ENCODE measurements at regions not wholly inside any gene's neighbourhood (a gene's known extent, or its start where the extent isn't known, plus 50 kb on each side); places are given as distances from the start of the nearest gene placed in this dataset.

DNA sequence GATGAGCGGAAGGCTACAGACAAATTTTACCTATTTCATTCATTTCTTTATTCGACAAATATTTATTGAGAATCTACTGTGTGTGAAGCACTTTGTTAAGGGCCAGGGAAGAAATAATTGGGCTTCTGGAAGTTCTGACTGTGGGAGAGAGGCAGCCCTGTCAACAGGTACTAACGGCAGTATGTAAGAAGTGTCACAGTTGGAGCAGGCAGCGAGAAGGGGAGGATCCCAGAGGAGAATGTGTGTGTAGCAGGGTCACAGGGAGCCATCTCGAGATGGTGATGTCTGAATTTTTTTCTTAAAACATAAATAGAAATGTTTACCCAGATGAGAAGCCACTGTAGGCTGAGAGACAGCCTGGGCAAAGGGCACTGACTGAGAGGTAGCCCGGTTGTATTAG lies 163.3 kb upstream of the SLC38A2 start:
- H3K4me3 ChIP-seq (ENCODE audit: low read depth in 2 of 2, low read length in 1 of 2): no peak overlapping the region
- no peaks in the 10 kb centered on the region for H3K9me3 ChIP-seq
- no peak overlapping the region for H2AFZ ChIP-seq (ENCODE audit: low read depth)
- no peak overlapping the region for H3K4me2 ChIP-seq
- H3K4me1 ChIP-seq (ENCODE audit: control insufficient read depth in 1 of 2, insufficient read depth in 2 of 2, low read depth in 1 of 2, low read length in 1 of 2): peaks cover 0 to 12% of the 10 kb centered on the region in 2 experiments; a peak in 2 of 4 replicates
- H3F3A ChIP-seq (replicated peaks; ENCODE audit: insufficient read depth): no peaks in the 10 kb centered on the region
- DNase-seq: no peak
- ChIA-PET POLR2A (no interaction called here), CTCF (no interaction called here)
- WGBS (ENCODE audit: low lambda C conversion rate): 74% methylated on average over 6 of the region's 6 CpGs
- H3K27me3 ChIP-seq (ENCODE audit: insufficient read depth): no peaks in the 10 kb centered on the region
- no peaks in the 10 kb centered on the region for H3K36me3 ChIP-seq (replicated peaks in 1 of 2; ENCODE audit: control insufficient read depth in 1 of 2, insufficient read depth in 2 of 2, low read length in 1 of 2)
- H3K79me2 ChIP-seq (ENCODE audit: insufficient read depth): no peaks in the 10 kb centered on the region
- H3K9ac ChIP-seq: no peak overlapping the region
- no peak overlapping the region for H3K27ac ChIP-seq (ENCODE audit: low read depth in 2 of 2, low read length in 1 of 2)
- H4K20me1 ChIP-seq (ENCODE audit: insufficient read depth): no peaks in the 10 kb centered on the region
- H3K9me2 ChIP-seq: no peaks in the 10 kb centered on the region
- TF ChIP-seq FOXM1 (IDR thresholded peaks at IDR 0.05; ENCODE audit: low read depth): no peak
- no peak for TF ChIP-seq NRF1 (IDR thresholded peaks at IDR 0.05; ENCODE audit: low read depth, low read length)
- TF ChIP-seq NFIC (IDR thresholded peaks at IDR 0.05; ENCODE audit: borderline replicate concordance): no peak
- no peak for TF ChIP-seq EZH2phosphoT487 (IDR thresholded peaks at IDR 0.05; ENCODE audit: borderline replicate concordance, low read depth)
- TF ChIP-seq TEAD4 (IDR thresholded peaks at IDR 0.05; ENCODE audit: borderline replicate concordance, insufficient read depth): no peak
- TF ChIP-seq, protein P1, sequence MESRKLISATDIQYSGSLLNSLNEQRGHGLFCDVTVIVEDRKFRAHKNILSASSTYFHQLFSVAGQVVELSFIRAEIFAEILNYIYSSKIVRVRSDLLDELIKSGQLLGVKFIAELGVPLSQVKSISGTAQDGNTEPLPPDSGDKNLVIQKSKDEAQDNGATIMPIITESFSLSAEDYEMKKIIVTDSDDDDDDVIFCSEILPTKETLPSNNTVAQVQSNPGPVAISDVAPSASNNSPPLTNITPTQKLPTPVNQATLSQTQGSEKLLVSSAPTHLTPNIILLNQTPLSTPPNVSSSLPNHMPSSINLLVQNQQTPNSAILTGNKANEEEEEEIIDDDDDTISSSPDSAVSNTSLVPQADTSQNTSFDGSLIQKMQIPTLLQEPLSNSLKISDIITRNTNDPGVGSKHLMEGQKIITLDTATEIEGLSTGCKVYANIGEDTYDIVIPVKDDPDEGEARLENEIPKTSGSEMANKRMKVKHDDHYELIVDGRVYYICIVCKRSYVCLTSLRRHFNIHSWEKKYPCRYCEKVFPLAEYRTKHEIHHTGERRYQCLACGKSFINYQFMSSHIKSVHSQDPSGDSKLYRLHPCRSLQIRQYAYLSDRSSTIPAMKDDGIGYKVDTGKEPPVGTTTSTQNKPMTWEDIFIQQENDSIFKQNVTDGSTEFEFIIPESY (IDR thresholded peaks at IDR 0.05; ENCODE audit: borderline replicate concordance, low read depth): no peak
- no peak for TF ChIP-seq SIN3A (IDR thresholded peaks at IDR 0.05; ENCODE audit: borderline replicate concordance, low read depth, low read length)
- TF ChIP-seq RXRA (IDR thresholded peaks at IDR 0.05; ENCODE audit: borderline replicate concordance, low read depth): no peak
- TF ChIP-seq RFX5 (IDR thresholded peaks at IDR 0.05; ENCODE audit: low read length): no peak
- TF ChIP-seq, protein P2, sequence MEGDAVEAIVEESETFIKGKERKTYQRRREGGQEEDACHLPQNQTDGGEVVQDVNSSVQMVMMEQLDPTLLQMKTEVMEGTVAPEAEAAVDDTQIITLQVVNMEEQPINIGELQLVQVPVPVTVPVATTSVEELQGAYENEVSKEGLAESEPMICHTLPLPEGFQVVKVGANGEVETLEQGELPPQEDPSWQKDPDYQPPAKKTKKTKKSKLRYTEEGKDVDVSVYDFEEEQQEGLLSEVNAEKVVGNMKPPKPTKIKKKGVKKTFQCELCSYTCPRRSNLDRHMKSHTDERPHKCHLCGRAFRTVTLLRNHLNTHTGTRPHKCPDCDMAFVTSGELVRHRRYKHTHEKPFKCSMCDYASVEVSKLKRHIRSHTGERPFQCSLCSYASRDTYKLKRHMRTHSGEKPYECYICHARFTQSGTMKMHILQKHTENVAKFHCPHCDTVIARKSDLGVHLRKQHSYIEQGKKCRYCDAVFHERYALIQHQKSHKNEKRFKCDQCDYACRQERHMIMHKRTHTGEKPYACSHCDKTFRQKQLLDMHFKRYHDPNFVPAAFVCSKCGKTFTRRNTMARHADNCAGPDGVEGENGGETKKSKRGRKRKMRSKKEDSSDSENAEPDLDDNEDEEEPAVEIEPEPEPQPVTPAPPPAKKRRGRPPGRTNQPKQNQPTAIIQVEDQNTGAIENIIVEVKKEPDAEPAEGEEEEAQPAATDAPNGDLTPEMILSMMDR (IDR thresholded peaks at IDR 0.05): no peak
- TF ChIP-seq, protein P3, sequence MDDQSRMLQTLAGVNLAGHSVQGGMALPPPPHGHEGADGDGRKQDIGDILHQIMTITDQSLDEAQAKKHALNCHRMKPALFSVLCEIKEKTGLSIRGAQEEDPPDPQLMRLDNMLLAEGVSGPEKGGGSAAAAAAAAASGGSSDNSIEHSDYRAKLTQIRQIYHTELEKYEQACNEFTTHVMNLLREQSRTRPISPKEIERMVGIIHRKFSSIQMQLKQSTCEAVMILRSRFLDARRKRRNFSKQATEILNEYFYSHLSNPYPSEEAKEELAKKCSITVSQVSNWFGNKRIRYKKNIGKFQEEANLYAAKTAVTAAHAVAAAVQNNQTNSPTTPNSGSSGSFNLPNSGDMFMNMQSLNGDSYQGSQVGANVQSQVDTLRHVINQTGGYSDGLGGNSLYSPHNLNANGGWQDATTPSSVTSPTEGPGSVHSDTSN (IDR thresholded peaks at IDR 0.05): no peak
- no peak for TF ChIP-seq RAD21 (IDR thresholded peaks at IDR 0.05; ENCODE audit: low read length)
- TF ChIP-seq USF1 (IDR thresholded peaks at IDR 0.05; ENCODE audit: borderline replicate concordance, low read depth): no peak
- TF ChIP-seq, protein P4, sequence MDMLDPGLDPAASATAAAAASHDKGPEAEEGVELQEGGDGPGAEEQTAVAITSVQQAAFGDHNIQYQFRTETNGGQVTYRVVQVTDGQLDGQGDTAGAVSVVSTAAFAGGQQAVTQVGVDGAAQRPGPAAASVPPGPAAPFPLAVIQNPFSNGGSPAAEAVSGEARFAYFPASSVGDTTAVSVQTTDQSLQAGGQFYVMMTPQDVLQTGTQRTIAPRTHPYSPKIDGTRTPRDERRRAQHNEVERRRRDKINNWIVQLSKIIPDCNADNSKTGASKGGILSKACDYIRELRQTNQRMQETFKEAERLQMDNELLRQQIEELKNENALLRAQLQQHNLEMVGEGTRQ (IDR thresholded peaks at IDR 0.05; ENCODE audit: borderline replicate concordance, low read depth, low read length): no peak
- TF ChIP-seq GATA2 (CRISPR knock-in tag; IDR thresholded peaks at IDR 0.05): no peak
- no peak for TF ChIP-seq GABPA (IDR thresholded peaks at IDR 0.05; ENCODE audit: low read depth)
